GM10266 (cell line): ENCODE measurements at regions not wholly inside any gene's neighbourhood (a gene's known extent, or its start where the extent isn't known, plus 50 kb on each side); places are given as distances from the start of the nearest gene placed in this dataset.

Source experiments
- DNase-seq: peaks from one replicate; pipeline ENCODE4 v3.0.0; 2012; ENCODE audit errors: extremely low spot score
- TF ChIP-seq, protein P1 (sequence below): IDR thresholded peaks from 2 replicates; pipeline ENCODE4 v1.5.1; 2012; ENCODE audit warnings: mild to moderate bottlenecking, low read depth; ENCODE audit not compliant: control insufficient read depth, insufficient read depth; ENCODE audit errors: missing control alignments

DNA sequence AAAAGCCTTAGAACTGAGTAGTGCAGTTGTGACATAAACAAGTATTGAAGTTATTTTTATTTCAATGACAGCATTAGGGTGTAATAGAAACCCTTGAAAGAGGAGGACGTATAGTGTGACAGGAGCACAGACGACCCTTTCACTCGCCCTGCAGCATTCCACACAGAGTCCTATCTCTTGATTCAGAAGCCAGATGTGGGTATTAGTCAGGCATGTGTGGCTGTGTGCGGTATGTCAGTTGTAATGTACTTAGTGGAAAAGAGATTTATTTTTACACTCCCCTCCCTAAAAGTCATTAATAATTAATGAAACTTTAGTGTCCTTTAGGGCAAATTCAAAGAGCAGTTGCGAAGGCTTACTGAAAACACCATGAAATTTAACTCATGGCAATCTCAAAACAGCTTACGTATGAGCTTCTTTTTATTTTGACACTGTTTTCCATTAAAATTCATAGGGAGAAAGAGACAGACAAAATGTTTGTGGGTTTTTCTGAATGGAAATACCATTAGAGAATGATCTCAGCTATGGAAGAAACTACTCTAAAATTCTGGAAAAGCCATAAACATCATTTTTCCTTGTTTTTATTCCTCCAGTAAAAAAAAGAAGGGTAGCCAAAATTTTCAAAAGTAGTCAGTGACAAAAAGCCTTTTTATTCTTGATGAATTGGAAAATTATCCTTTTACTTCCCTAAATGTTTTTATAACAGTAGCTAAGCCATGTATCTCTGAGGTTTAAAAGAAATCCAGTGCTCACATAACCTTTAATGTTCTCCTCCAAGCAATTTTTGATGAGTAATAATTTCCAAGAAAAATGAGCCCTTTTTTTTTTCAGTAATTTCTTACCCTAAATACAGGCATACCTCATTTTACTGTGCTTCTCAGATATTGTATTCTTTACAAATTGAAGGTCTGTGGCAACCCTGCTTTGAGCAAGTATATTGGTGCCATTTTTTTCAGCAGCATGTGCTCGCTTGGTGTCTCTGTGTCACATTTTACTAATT lies 84.0 kb upstream of the DSEL start:
- no peak for DNase-seq
- TF ChIP-seq, protein P1, sequence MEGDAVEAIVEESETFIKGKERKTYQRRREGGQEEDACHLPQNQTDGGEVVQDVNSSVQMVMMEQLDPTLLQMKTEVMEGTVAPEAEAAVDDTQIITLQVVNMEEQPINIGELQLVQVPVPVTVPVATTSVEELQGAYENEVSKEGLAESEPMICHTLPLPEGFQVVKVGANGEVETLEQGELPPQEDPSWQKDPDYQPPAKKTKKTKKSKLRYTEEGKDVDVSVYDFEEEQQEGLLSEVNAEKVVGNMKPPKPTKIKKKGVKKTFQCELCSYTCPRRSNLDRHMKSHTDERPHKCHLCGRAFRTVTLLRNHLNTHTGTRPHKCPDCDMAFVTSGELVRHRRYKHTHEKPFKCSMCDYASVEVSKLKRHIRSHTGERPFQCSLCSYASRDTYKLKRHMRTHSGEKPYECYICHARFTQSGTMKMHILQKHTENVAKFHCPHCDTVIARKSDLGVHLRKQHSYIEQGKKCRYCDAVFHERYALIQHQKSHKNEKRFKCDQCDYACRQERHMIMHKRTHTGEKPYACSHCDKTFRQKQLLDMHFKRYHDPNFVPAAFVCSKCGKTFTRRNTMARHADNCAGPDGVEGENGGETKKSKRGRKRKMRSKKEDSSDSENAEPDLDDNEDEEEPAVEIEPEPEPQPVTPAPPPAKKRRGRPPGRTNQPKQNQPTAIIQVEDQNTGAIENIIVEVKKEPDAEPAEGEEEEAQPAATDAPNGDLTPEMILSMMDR: no peak

DNA sequence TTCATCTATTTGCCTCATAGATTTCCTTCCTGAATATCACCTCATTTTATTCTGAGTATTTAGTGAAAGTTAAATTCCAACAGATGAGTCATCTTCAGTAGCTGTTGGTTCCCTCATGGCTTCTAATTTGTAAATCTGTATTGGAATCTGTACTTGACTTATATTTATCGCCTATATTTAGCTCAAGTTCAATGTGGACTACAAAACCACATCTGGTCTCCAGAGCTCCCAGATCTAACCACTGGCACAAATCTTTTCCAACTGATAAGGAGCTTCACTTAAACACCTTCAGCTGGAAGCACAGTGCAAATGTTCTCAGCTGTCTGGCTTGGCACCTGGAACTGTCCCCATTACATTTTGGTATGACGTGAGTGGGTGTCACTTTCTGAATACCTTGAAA lies 82.8 kb upstream of the DSEL start:
- TF ChIP-seq, protein P1: no peak

DNA sequence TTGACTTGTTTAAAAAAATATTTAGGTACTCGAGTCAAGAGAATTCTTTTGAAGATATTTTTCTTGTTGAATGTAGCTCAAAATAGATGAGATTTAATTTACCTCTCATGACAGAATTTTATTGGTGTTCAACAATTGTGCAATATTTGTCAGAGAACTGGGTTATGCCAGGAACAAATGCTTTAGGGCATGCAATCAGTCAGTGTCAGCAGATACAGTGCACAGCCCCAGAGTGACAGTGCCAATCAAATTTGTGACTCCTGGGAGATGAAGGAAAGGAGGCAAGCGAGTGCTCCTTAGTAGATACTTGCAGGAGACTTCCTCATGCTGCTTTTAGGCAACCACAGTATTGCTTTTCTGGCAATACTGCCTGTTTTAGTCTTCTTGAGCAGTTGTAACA lies 81.2 kb upstream of the DSEL start:
- TF ChIP-seq, protein P1: no peak
- no peak for DNase-seq

More for the DNA sequence above, 82.8 kb upstream of the DSEL start:
- no peak for DNase-seq

DNA sequence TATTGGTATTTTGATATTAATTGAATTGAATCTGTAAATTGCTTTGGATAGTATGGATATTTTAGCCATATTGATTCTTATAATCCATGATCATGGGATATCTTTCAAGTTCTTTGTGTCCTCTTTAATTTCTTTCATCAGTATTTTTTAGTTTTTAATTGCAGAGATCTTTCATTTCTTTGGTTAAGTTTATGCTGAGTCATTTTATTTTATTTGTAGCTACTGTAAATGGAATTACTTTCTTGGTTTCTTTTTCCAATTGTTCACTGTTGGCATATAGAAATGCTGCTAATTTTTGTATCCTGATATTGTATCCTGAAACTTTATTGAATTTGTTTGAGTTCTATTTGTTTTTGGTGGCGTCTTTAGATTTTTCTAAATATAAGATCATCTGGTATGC lies 79.5 kb upstream of the DSEL start:
- TF ChIP-seq, protein P1: no peak
- no peak for DNase-seq

DNA sequence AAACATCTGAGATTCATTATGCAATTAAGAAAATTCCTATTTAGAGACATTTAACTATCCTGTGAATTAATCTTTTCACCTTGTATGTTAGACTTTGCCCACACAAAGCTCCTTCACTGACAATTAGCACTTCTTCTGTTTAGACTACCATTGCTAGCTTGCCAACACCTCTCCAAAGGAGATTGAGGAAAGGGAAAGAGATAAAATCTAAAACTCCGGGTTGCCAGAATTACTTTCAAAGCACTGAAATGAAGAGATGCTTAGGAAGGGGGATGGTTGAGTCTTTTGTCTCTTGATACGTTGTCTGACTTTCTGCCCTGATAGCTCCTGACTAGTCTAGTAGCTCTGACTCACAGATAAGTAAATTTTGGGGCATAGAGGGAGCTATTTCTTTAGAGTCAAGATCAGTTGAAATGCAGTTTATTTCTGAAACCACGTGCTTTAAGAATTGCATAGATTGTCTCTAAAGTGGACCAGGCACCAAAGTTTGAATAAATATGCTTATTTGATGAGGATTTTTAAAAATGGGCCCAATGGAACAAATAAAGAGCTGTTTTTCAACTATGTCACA lies 74.1 kb upstream of the DSEL start:
- TF ChIP-seq, protein P1: no peak
- no peak for DNase-seq

DNA sequence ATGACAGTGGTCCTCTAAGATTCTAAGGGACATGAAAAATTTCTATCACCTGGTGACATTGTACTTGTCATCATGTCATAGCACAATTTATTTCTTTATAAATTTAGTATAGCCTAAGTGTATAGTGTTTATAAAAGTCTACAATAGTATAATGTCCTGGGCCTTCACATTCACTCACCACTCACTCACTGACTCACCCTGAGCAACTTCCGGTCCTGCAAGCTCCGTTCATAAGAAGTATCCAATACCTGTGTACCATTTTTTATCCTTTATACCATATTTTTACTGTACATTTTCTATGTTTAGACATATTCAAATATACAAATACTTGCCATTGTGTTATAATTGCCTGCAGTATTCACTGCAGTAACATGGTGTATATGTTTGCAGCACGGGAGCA lies 72.8 kb upstream of the DSEL start:
- TF ChIP-seq, protein P1: no peak
- DNase-seq: no peak

DNA sequence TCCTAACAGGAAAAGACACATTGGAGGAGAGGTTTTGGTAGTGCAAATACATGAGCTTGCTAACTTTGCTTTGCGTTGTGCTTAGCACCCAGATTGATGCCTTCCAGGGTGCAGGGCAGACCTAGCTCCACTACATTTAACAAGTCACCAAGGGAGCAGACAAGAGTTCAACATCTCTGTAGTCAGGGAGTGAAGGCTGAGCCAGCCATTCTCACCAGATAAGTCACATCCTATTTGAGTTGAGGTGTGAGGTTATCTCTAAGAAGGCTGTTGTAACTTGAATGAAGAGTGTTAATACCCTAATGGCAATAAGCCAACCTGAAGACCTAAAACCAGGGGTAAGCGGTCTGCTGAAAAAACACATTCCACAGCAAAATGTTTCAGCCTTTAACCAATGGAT lies 69.6 kb upstream of the DSEL start:
- TF ChIP-seq, protein P1: no peak
- no peak for DNase-seq
